Activated CD8-positive, alpha-beta T cell treated with anti-CD3 and anti-CD28 coated beads for 36 hours (primary cell): ENCODE measurements at regions not wholly inside any gene's neighbourhood (a gene's known extent, or its start where the extent isn't known, plus 50 kb on each side); places are given as distances from the start of the nearest gene placed in this dataset.

ENCODE experiments used
- ATAC-seq: fragments of 200-7000 bp; cut with Tn5 transposase; one replicate; pipeline ENCODE4 v1.10.0; 2021; ENCODE audit warnings: mild to moderate bottlenecking, moderate library complexity
- CTCF ChIA-PET: fragments of 350-600 bp; sonication (Branson Sonifier 250); formaldehyde crosslinking; loops from one replicate; lab custom pipeline; 2021; ENCODE audit warnings: antibody characterized with exemption; lab: Charles Lee
- POLR2A ChIA-PET: fragments of 350-600 bp; sonication (Branson Sonifier 250); formaldehyde crosslinking; loops from one replicate; lab custom pipeline; 2021; ENCODE audit warnings: antibody characterized with exemption; lab: Charles Lee
- DNase-seq: peaks from one replicate; pipeline ENCODE4 v3.0.0-alpha.2; 2020
- H3K27ac Mint-ChIP-seq: one replicate; pipeline ENCODE4 v1.8.0; 2021; ENCODE audit warnings: mild to moderate bottlenecking, mixed read lengths
- H3K27me3 Mint-ChIP-seq: one replicate; pipeline ENCODE4 v1.8.0; 2021; ENCODE audit warnings: mixed read lengths
- H3K36me3 Mint-ChIP-seq: one replicate; pipeline ENCODE4 v1.8.0; 2021; ENCODE audit warnings: low read depth, mixed read lengths
- H3K4me1 Mint-ChIP-seq: one replicate; pipeline ENCODE4 v1.8.0; 2021; ENCODE audit warnings: low read depth, mixed read lengths
- H3K4me3 Mint-ChIP-seq: one replicate; pipeline ENCODE4 v1.8.0; 2021; ENCODE audit warnings: mild to moderate bottlenecking, moderate library complexity, mixed read lengths
- H3K9me3 Mint-ChIP-seq: one replicate; pipeline ENCODE4 v1.8.0; 2021; ENCODE audit warnings: mixed read lengths
- intact Hi-C: fragments of 100-400 bp; cut with micrococcal nuclease; formaldehyde crosslinking; loops from one replicate; pipeline ENCODE4 v1.10.0; 2022
- TF ChIP-seq, protein P1 (sequence below): fragments of 200-600 bp; IDR thresholded peaks from one replicate; pipeline ENCODE4 v1.8.0; 2022; ENCODE audit warnings: antibody characterized with exemption, mild to moderate bottlenecking

GRCh38 chr1:228683428-228683827, 51.9 kb upstream of the RHOU start:
- Mint-ChIP-seq H3K4me3 (no peak overlapping the region), H3K27me3 (peaks cover 20% of the 10 kb centered on the region), H3K27ac (no peak overlapping the region), H3K4me1 (no peaks in the 10 kb centered on the region), H3K9me3 (no peaks in the 10 kb centered on the region), H3K36me3 (no peaks in the 10 kb centered on the region)
- TF ChIP-seq, protein P1, sequence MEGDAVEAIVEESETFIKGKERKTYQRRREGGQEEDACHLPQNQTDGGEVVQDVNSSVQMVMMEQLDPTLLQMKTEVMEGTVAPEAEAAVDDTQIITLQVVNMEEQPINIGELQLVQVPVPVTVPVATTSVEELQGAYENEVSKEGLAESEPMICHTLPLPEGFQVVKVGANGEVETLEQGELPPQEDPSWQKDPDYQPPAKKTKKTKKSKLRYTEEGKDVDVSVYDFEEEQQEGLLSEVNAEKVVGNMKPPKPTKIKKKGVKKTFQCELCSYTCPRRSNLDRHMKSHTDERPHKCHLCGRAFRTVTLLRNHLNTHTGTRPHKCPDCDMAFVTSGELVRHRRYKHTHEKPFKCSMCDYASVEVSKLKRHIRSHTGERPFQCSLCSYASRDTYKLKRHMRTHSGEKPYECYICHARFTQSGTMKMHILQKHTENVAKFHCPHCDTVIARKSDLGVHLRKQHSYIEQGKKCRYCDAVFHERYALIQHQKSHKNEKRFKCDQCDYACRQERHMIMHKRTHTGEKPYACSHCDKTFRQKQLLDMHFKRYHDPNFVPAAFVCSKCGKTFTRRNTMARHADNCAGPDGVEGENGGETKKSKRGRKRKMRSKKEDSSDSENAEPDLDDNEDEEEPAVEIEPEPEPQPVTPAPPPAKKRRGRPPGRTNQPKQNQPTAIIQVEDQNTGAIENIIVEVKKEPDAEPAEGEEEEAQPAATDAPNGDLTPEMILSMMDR: no peak
- DNase-seq (no peak), ATAC-seq (no peak)
- intact Hi-C loops: no loop called here
- CTCF ChIA-PET: no interaction called here
- POLR2A ChIA-PET: interaction anchor here (0.6 kb wide), 1 partner anchor 19 kb away, joined by 3 read pairs; no protein-coding TSS in a partner anchor

GRCh38 chr1:228684607-228685006, 50.7 kb upstream of the RHOU start:
- intact Hi-C loops: no loop called here
- Mint-ChIP-seq H3K9me3 (no peaks in the 10 kb centered on the region), H3K36me3 (no peaks in the 10 kb centered on the region), H3K27me3 (peaks cover 21% of the 10 kb centered on the region), H3K4me3 (no peak overlapping the region), H3K27ac (no peak overlapping the region), H3K4me1 (no peaks in the 10 kb centered on the region)
- CTCF ChIA-PET: no interaction called here
- POLR2A ChIA-PET: no interaction called here
- DNase-seq (no peak), ATAC-seq (no peak)
- TF ChIP-seq, protein P1: no peak

GRCh38 chr1:228685081-228685660, 50.1 kb upstream of the RHOU start:
- Mint-ChIP-seq H3K4me1 (no peaks in the 10 kb centered on the region), H3K27me3 (peaks cover 21% of the 10 kb centered on the region), H3K27ac (no peak overlapping the region), H3K9me3 (no peaks in the 10 kb centered on the region), H3K36me3 (no peaks in the 10 kb centered on the region), H3K4me3 (no peak overlapping the region)
- CTCF ChIA-PET: no interaction called here
- DNase-seq (no peak), ATAC-seq (no peak)
- TF ChIP-seq, protein P1: no peak
- POLR2A ChIA-PET: no interaction called here
- intact Hi-C loops: no loop called here
